Endothelial cell of umbilical vein (primary cell): ENCODE measurements at regions not wholly inside any gene's neighbourhood (a gene's known extent, or its start where the extent isn't known, plus 50 kb on each side); places are given as distances from the start of the nearest gene placed in this dataset.

Source experiments
- BruUV-seq: library from RNA; stranded (reverse); fragments of 400-500 nt; replicated peaks from 2 replicates; lab custom pipeline; 2021; lab: Mats Ljungman, UMichigan
- CTCF ChIA-PET: fragments of 300-600, 350-600 bp; sonication (Branson Sonifier 250); formaldehyde crosslinking; loops from one replicate; lab custom pipeline; 2021; ENCODE audit warnings: antibody characterized with exemption, inconsistent platforms; lab: Charles Lee
- POLR2A ChIA-PET: fragments of 300-600, 350-600 bp; sonication (Branson Sonifier 250); formaldehyde crosslinking; loops from one replicate; lab custom pipeline; 2021; ENCODE audit warnings: antibody characterized with exemption, inconsistent platforms; lab: Charles Lee
- DNase-seq: peaks from one replicate; pipeline ENCODE4 v3.0.0-alpha.2; 2011; ENCODE audit warnings: low read depth, low spot score
- FAIRE-seq: peaks from 2 replicates; lab custom pipeline; 2011; peaks lifted over from hg19 to GRCh38; lab: Jason Lieb, UNC
- H2AFZ ChIP-seq: 2 replicates; pipeline ENCODE4 v1.6.0; 2012; ENCODE audit warnings: low read depth, low read length, control low read depth, inconsistent platforms
- H3K27ac ChIP-seq: 2 replicates; pipeline ENCODE4 v1.5.1; 2011; ENCODE audit warnings: low read depth, mild to moderate bottlenecking, control low read depth, low read length, moderate library complexity; ENCODE audit not compliant: insufficient read depth
- H3K27me3 ChIP-seq, 2 experiments: 2 replicates each; pipeline versions ENCODE4 v1.6.0 to v1.6.1; 2011; ENCODE audit warnings: low read length in 2 of 2, mixed read lengths in 1 of 2; ENCODE audit not compliant: control insufficient read depth in 2 of 2, insufficient read depth in 2 of 2
- H3K36me3 ChIP-seq, 2 experiments: 2 replicates in 1 of 2; 3 replicates in 1 of 2; pipeline ENCODE4 v1.5.1; 2011; ENCODE audit warnings: low read length in 2 of 2, mild to moderate bottlenecking in 1 of 2, moderate library complexity in 1 of 2; ENCODE audit not compliant: control insufficient read depth in 2 of 2, insufficient read depth in 2 of 2; ENCODE audit errors: extremely low read depth in 1 of 2
- H3K4me1 ChIP-seq: 3 replicates; pipeline ENCODE4 v1.5.1; 2011; ENCODE audit warnings: mild to moderate bottlenecking, low read length; ENCODE audit not compliant: control insufficient read depth, insufficient read depth; ENCODE audit errors: extremely low read depth
- H3K4me2 ChIP-seq: 2 replicates; pipeline ENCODE4 v1.6.1; 2011; ENCODE audit warnings: low read length, control low read depth, mixed read lengths; ENCODE audit not compliant: insufficient read depth
- H3K4me3 ChIP-seq, 3 experiments: fragments of 200-600 bp in 1 of 3; sonication (generic), shearing (Covaris generic) in 1 of 3; replicated peaks in 1 of 3; 2 replicates each; pipeline ENCODE4 v1.5.1; 2011 to 2016; ENCODE audit warnings: control low read depth in 3 of 3, low read length in 3 of 3, mild to moderate bottlenecking in 2 of 3, inconsistent platforms in 1 of 3, low read depth in 1 of 3, moderate library complexity in 1 of 3; ENCODE audit not compliant: insufficient read depth in 1 of 3
- H3K79me2 ChIP-seq: 2 replicates; pipeline ENCODE4 v1.6.0; 2012; ENCODE audit warnings: low read length, inconsistent platforms; ENCODE audit not compliant: control insufficient read depth, insufficient read depth
- H3K9ac ChIP-seq: replicated peaks from 2 replicates; pipeline ENCODE3; 2011; ENCODE audit warnings: low read length, control low read depth; ENCODE audit not compliant: insufficient read depth; ENCODE audit errors: extremely low read depth
- H3K9me1 ChIP-seq: replicated peaks from 3 replicates; pipeline ENCODE4 v1.6.0; 2011; ENCODE audit warnings: mild to moderate bottlenecking, low read length; ENCODE audit not compliant: control insufficient read depth, insufficient read depth; ENCODE audit errors: extremely low read depth
- H3K9me3 ChIP-seq: replicated peaks from 2 replicates; pipeline ENCODE4 v1.5.1; 2012; ENCODE audit warnings: low read length, inconsistent platforms; ENCODE audit not compliant: control insufficient read depth, insufficient read depth
- H4K20me1 ChIP-seq: replicated peaks from 2 replicates; pipeline ENCODE3; 2011; ENCODE audit warnings: mild to moderate bottlenecking, low read length; ENCODE audit not compliant: control insufficient read depth, insufficient read depth; ENCODE audit errors: extremely low read depth
- CTCF ChIP-seq, 2 donors: IDR thresholded peaks; 1 replicate in 1 of 2; 2 replicates in 1 of 2; pipeline ENCODE4 v1.5.1; 2011; ENCODE audit warnings: low read length in 2 of 2, mild to moderate bottlenecking in 2 of 2, moderate library complexity in 2 of 2, control low read depth in 1 of 2, inconsistent platforms in 1 of 2, low read depth in 1 of 2; ENCODE audit not compliant: insufficient read depth in 1 of 2; ENCODE audit errors: extremely low read depth in 1 of 2
- EZH2 ChIP-seq: IDR thresholded peaks from 2 replicates; pipeline ENCODE4 v1.6.1; 2012; ENCODE audit warnings: borderline replicate concordance, low read depth, mild to moderate bottlenecking, moderate library complexity, low read length, inconsistent platforms; ENCODE audit not compliant: severe bottlenecking
- FOS ChIP-seq: IDR thresholded peaks from 2 replicates; pipeline ENCODE4 v1.6.1; 2011; ENCODE audit warnings: mild to moderate bottlenecking, low read length, moderate library complexity, borderline replicate concordance; ENCODE audit not compliant: insufficient read depth
- GATA2 ChIP-seq: IDR thresholded peaks from 2 replicates; pipeline ENCODE4 v1.7.0; 2011; ENCODE audit warnings: low read depth, mild to moderate bottlenecking, moderate library complexity, mixed read lengths, low read length; ENCODE audit not compliant: insufficient read length, insufficient read depth
- JUN ChIP-seq: IDR thresholded peaks from 2 replicates; pipeline ENCODE4 v1.6.1; 2011; ENCODE audit warnings: borderline replicate concordance, low read depth; ENCODE audit not compliant: insufficient read length, insufficient read depth
- MAX ChIP-seq: IDR thresholded peaks from 2 replicates; pipeline ENCODE4 v1.6.1; 2011; ENCODE audit not compliant: insufficient read depth, insufficient read length
- MYC ChIP-seq: IDR thresholded peaks from one replicate; pipeline ENCODE4 v1.6.1; 2011; ENCODE audit warnings: mild to moderate bottlenecking, low read depth, low read length
- POLR2A ChIP-seq: IDR thresholded peaks from 2 replicates; pipeline ENCODE4 v1.6.1; 2012; ENCODE audit warnings: low read depth, mild to moderate bottlenecking, control low read depth, low read length
- POLR2AphosphoS5 ChIP-seq: IDR thresholded peaks from 2 replicates; pipeline ENCODE4 v1.6.1; 2012; ENCODE audit warnings: low read depth, mild to moderate bottlenecking, control low read depth, low read length, moderate library complexity; ENCODE audit not compliant: insufficient read depth
- dilution Hi-C: fragments of 300-500 bp; cut with MboI; formaldehyde crosslinking; loops from one replicate; pipeline ENCODE4 v1.15.0; 2019; ENCODE audit warnings: low sequenced_read_pairs; ENCODE audit not compliant: extremely low pct_ligation_motif_present
- intact Hi-C: fragments of 100-400 bp; cut with micrococcal nuclease; formaldehyde crosslinking; loops from one replicate; pipeline ENCODE4 v1.10.0; 2022

GRCh38 chr20:52746190-52746589 is 226.0 kb upstream of the TSHZ2 start:
- Histone ChIP-seq H2AFZ (no peak overlapping the region), H3K4me1 (no peaks in the 10 kb centered on the region), H3K79me2 (no peaks in the 10 kb centered on the region), H3K9me1 (no peaks in the 10 kb centered on the region), H3K9me3 (no peaks in the 10 kb centered on the region), H3K4me2 (no peak overlapping the region), H4K20me1 (no peaks in the 10 kb centered on the region), H3K27ac (no peak overlapping the region), H3K27me3 (no peaks in the 10 kb centered on the region), H3K4me3 (no peak overlapping the region), H3K36me3 (no peaks in the 10 kb centered on the region), H3K9ac (no peak overlapping the region)
- no peak for FAIRE-seq
- ChIA-PET POLR2A (no interaction called here), CTCF (no interaction called here)
- no TSS peak for BruUV-seq
- no peak for DNase-seq
- intact Hi-C loops, result no loop called here
- no peak for TF ChIP-seq EZH2
- no peak for TF ChIP-seq POLR2AphosphoS5
- no peak for TF ChIP-seq FOS
- no peak for TF ChIP-seq JUN
- no peak for TF ChIP-seq GATA2
- TF ChIP-seq MYC, result no peak
- no peak for TF ChIP-seq POLR2A
- no peak for TF ChIP-seq CTCF (IDR thresholded peaks at IDR 0.05; ENCODE audit: extremely low read depth in 1 of 2, insufficient read depth in 1 of 2, low read depth in 1 of 2, low read length in 2 of 2)
- TF ChIP-seq MAX, result no peak
- dilution Hi-C loops, result no loop called here
